ENCODE measurements at regions not wholly inside any gene's neighbourhood (a gene's known extent, or its start where the extent isn't known, plus 50 kb on each side); places are given as distances from the start of the nearest gene placed in this dataset.
"Not testable (repeated sequence)": the region's sequence is repeated elsewhere in the genome, so short reads cannot be mapped to it uniquely, and the experiment has no call there.

GRCh38 chr2:195445639-195446038 lies 211.4 kb upstream of the SLC39A10 start:
- Mint-ChIP-seq H3K4me1 (no peaks in the 10 kb centered on the region), H3K4me3 (no peak overlapping the region), H3K36me3 (peaks cover 17 to 23% (median 20%) of the 10 kb centered on the region in 3 donors), H3K27ac (no peak overlapping the region), H3K9me3 (peaks cover 8 to 28% (median 20%) of the 10 kb centered on the region in 6 donors), H3K27me3 (ENCODE audit: low read depth in 3 of 3) (peaks cover 2 to 5% (median 2%) of the 10 kb centered on the region in 3 donors)
- DNase-seq, result no peak

- no peak overlapping the region for H3K4me3 Mint-ChIP-seq
- H3K27me3 Mint-ChIP-seq (ENCODE audit: low read depth in 3 of 3), result peaks cover 2 to 7% (median 2%) of the 10 kb centered on the region in 3 donors
- peaks cover 8 to 30% (median 20%) of the 10 kb centered on the region in 6 donors for H3K9me3 Mint-ChIP-seq
- no peak overlapping the region for H3K27ac Mint-ChIP-seq
- H3K4me1 Mint-ChIP-seq, result no peaks in the 10 kb centered on the region
- peaks cover 20 to 23% (median 22%) of the 10 kb centered on the region in 3 donors for H3K36me3 Mint-ChIP-seq
- DNase-seq, result no peak
Observed at GRCh38 chr2:195443926-195444325, 213.1 kb upstream of the SLC39A10 start.

- Mint-ChIP-seq H3K4me3 (no peak overlapping the region), H3K9me3 (peaks cover 8 to 30% (median 20%) of the 10 kb centered on the region in 6 donors), H3K36me3 (peaks cover 20 to 23% (median 22%) of the 10 kb centered on the region in 3 donors), H3K27me3 (ENCODE audit: low read depth in 3 of 3) (peaks cover 2 to 7% (median 2%) of the 10 kb centered on the region in 3 donors), H3K27ac (no peak overlapping the region), H3K4me1 (no peaks in the 10 kb centered on the region)
- no peak for DNase-seq
Observed at GRCh38 chr2:195442458-195443175, 214.4 kb upstream of the SLC39A10 start.

- H3K4me1 Mint-ChIP-seq, result no peaks in the 10 kb centered on the region
- peaks cover 0 to 7% (median 2%) of the 10 kb centered on the region in 3 donors for H3K27me3 Mint-ChIP-seq (ENCODE audit: low read depth in 3 of 3)
- no peak overlapping the region for H3K4me3 Mint-ChIP-seq
- peaks cover 6 to 26% (median 20%) of the 10 kb centered on the region in 6 donors for H3K9me3 Mint-ChIP-seq
- peaks cover 18 to 23% (median 20%) of the 10 kb centered on the region in 3 donors for H3K36me3 Mint-ChIP-seq
- no peak for DNase-seq
- H3K27ac Mint-ChIP-seq, result no peak overlapping the region
Observed at GRCh38 chr2:195438692-195439091, 218.3 kb upstream of the SLC39A10 start.

- Mint-ChIP-seq H3K4me3 (no peak overlapping the region), H3K4me1 (no peaks in the 10 kb centered on the region), H3K27me3 (ENCODE audit: low read depth in 3 of 3) (peaks cover 0 to 7% (median 2%) of the 10 kb centered on the region in 3 donors), H3K9me3 (peaks cover 5 to 20% (median 18%) of the 10 kb centered on the region in 6 donors), H3K36me3 (peaks cover 18 to 19% (median 18%) of the 10 kb centered on the region in 3 donors), H3K27ac (no peak overlapping the region)
- no peak for DNase-seq
Observed at GRCh38 chr2:195437521-195437920, 219.5 kb upstream of the SLC39A10 start.

- Mint-ChIP-seq H3K27me3 (ENCODE audit: low read depth in 3 of 3) (peaks cover 0 to 2% (median 0%) of the 10 kb centered on the region in 3 donors), H3K4me3 (no peak overlapping the region), H3K36me3 (peaks cover 0 to 3% (median 0%) of the 10 kb centered on the region in 3 donors), H3K27ac (no peak overlapping the region), H3K9me3 (peaks cover 0 to 2% (median 0%) of the 10 kb centered on the region in 6 donors), H3K4me1 (no peaks in the 10 kb centered on the region)
- no peak for DNase-seq
Observed at GRCh38 chr2:195434346-195434745, 222.7 kb upstream of the SLC39A10 start.

- not testable (repeated sequence) for H3K4me1 Mint-ChIP-seq; H3K4me3 Mint-ChIP-seq; H3K27ac Mint-ChIP-seq; H3K27me3 Mint-ChIP-seq (ENCODE audit: low read depth in 3 of 3); DNase-seq; H3K9me3 Mint-ChIP-seq; H3K36me3 Mint-ChIP-seq
Observed at GRCh38 chr2:195433729-195434128, 223.3 kb upstream of the SLC39A10 start.

GRCh38 chr2:195428673-195429072 lies 228.4 kb upstream of the SLC39A10 start:
- Mint-ChIP-seq H3K9me3 (peaks cover 0 to 1% (median 0%) of the 10 kb centered on the region in 6 donors), H3K27ac (no peak overlapping the region), H3K4me3 (no peak overlapping the region), H3K36me3 (no peaks in the 10 kb centered on the region), H3K27me3 (ENCODE audit: low read depth in 3 of 3) (peaks cover 0 to 2% (median 0%) of the 10 kb centered on the region in 3 donors), H3K4me1 (no peaks in the 10 kb centered on the region)
- DNase-seq, result no peak

GRCh38 chr2:195425328-195425727 lies 231.7 kb upstream of the SLC39A10 start:
- no peak overlapping the region for H3K4me3 Mint-ChIP-seq
- H3K27me3 Mint-ChIP-seq (ENCODE audit: low read depth in 3 of 3), result peaks cover 0 to 2% (median under 1%) of the 10 kb centered on the region in 3 donors
- H3K36me3 Mint-ChIP-seq, result no peaks in the 10 kb centered on the region
- no peak for DNase-seq
- no peak overlapping the region for H3K27ac Mint-ChIP-seq
- H3K9me3 Mint-ChIP-seq, result no peaks in the 10 kb centered on the region
- H3K4me1 Mint-ChIP-seq, result no peaks in the 10 kb centered on the region

GRCh38 chr2:195419033-195419432 lies 238.0 kb upstream of the SLC39A10 start:
- H3K4me1 Mint-ChIP-seq, result no peaks in the 10 kb centered on the region
- H3K4me3 Mint-ChIP-seq, result no peak overlapping the region
- peaks cover 0 to 2% (median 0%) of the 10 kb centered on the region in 3 donors for H3K27me3 Mint-ChIP-seq (ENCODE audit: low read depth in 3 of 3)
- no peaks in the 10 kb centered on the region for H3K36me3 Mint-ChIP-seq
- DNase-seq, result no peak
- no peaks in the 10 kb centered on the region for H3K9me3 Mint-ChIP-seq
- H3K27ac Mint-ChIP-seq, result no peak overlapping the region

GRCh38 chr2:195414537-195415100 lies 242.4 kb upstream of the SLC39A10 start:
- no peak overlapping the region for H3K4me3 Mint-ChIP-seq
- no peaks in the 10 kb centered on the region for H3K36me3 Mint-ChIP-seq
- no peaks in the 10 kb centered on the region for H3K4me1 Mint-ChIP-seq
- no peak overlapping the region for H3K27ac Mint-ChIP-seq
- no peaks in the 10 kb centered on the region for H3K27me3 Mint-ChIP-seq (ENCODE audit: low read depth in 3 of 3)
- no peaks in the 10 kb centered on the region for H3K9me3 Mint-ChIP-seq
- DNase-seq, result no peak

GRCh38 chr2:195413944-195414343 lies 243.1 kb upstream of the SLC39A10 start:
- no peak for DNase-seq
- no peaks in the 10 kb centered on the region for H3K9me3 Mint-ChIP-seq
- H3K4me1 Mint-ChIP-seq, result no peaks in the 10 kb centered on the region
- H3K27ac Mint-ChIP-seq, result no peak overlapping the region
- H3K27me3 Mint-ChIP-seq (ENCODE audit: low read depth in 3 of 3), result no peaks in the 10 kb centered on the region
- no peaks in the 10 kb centered on the region for H3K36me3 Mint-ChIP-seq
- no peak overlapping the region for H3K4me3 Mint-ChIP-seq

GRCh38 chr2:195413422-195413821 lies 243.6 kb upstream of the SLC39A10 start:
- Mint-ChIP-seq H3K27ac (no peak overlapping the region), H3K27me3 (ENCODE audit: low read depth in 3 of 3) (no peaks in the 10 kb centered on the region), H3K36me3 (no peaks in the 10 kb centered on the region), H3K9me3 (no peaks in the 10 kb centered on the region), H3K4me3 (no peak overlapping the region), H3K4me1 (no peaks in the 10 kb centered on the region)
- DNase-seq, result no peak

- Mint-ChIP-seq H3K27me3 (ENCODE audit: low read depth in 3 of 3) (no peaks in the 10 kb centered on the region), H3K36me3 (no peaks in the 10 kb centered on the region), H3K27ac (no peak overlapping the region), H3K4me3 (no peak overlapping the region), H3K9me3 (no peaks in the 10 kb centered on the region), H3K4me1 (no peaks in the 10 kb centered on the region)
- DNase-seq, result no peak
Observed at GRCh38 chr2:195411219-195411687, 245.8 kb upstream of the SLC39A10 start.

Data from immature natural killer cell (primary cell).